HG03095 (cell line): ENCODE measurements at regions not wholly inside any gene's neighbourhood (a gene's known extent, or its start where the extent isn't known, plus 50 kb on each side); places are given as distances from the start of the nearest gene placed in this dataset.
A peak's percentile ranks its signal among the peaks of the same experiment; 100 is the strongest.

Experiments used
- ATAC-seq: cut with Tn5 transposase; IDR thresholded peaks from one replicate; pipeline ENCODE4 v1.9.1; 2021; ENCODE audit warnings: moderate library complexity; ENCODE audit not compliant: unreplicated experiment

DNA sequence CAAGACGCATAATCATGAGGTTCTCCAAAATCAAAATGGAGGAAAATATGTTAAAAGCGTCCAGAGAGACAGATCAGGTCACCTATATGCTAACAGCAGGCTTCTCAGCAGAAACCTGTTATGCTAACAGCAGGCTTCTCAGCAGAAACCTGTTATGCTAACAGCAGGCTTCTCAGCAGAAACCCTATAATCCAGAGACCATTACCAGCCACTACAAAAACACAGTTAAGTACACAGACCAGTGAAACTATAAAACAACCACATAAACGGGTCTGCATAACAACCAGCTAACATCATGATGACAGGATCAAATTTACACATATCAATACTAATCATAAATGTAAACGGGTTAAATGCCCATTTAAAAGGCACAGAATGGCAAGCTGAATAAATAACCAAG is 1548.4 kb upstream of the TMEFF2 start:
- ATAC-seq: no peak

DNA sequence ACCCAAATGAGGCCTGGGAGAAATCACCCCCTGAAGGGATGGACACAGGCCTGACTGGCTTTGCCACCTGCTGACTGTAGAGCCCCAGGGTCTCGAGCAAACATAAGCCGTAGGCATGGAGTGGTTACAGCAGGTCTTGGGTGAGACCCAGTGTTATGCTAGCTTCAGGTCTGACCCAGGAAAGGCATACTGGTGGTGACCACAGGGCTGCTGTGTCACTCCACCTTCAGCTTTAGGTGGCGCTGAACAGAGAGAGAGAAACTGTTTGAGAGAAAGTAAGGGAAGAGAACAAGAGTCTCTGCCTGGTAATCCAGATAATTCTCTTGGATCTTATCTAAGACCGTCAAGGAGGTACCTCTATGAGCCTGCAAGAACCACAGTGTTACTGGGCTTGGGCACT is 1544.2 kb upstream of the TMEFF2 start:
- no peak for ATAC-seq

DNA sequence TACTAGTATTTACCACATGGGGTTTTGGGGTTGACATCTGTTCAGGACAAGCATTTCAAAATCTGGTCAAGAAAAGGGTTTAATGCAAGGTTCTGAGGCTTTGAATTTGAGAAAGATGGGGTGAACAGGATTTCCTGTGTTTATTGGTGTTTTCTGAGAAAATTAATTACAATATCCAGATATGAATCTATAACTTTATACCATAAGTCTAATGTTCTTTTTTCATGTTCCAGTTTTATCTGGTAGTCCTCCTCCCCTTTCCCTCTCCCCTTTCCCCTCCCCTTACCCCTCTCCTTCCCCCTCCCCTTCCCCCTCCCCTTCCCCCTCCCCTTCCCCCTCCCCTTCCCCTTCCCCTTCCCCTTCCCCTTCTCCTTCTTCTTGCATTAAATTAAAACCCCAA is 1518.2 kb upstream of the TMEFF2 start:
- ATAC-seq: no peak

DNA sequence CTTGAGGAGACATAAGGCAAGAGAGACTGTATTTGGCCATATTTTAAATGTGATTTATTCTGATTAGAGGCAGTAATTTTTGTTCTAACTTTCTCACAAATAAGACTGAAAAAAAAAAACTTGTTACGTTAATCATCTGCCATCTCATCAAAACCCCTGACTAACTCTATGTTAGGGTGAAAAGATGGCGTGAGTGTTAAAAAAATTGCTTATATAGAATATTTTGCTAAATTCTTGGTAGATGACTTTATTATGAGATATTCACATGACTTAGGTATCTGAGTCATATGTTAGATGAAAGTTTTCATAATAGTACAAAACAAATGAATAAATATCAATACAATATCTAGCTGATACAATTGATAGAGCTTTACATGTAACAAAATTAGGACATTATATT is 1508.7 kb upstream of the TMEFF2 start:
- ATAC-seq: no peak

DNA sequence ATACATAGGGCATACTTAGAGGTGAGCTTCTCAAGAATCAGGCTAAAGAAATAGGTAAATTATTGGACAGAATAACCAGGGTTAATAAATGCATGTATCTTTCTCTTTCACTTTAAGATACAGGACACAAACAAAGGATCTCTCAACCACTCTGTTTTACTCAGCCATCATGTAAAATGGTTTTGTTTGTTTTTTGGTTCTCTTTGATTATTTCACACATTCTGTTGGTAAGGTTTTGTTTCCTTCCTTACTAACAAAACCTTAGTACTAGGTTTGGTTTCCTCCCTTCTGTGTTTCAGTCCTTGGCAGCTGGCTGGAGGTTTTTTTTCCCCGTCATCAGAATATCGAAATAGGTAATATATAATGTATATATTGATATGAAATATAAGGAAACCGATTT is 1506.8 kb upstream of the TMEFF2 start:
- no peak for ATAC-seq

DNA sequence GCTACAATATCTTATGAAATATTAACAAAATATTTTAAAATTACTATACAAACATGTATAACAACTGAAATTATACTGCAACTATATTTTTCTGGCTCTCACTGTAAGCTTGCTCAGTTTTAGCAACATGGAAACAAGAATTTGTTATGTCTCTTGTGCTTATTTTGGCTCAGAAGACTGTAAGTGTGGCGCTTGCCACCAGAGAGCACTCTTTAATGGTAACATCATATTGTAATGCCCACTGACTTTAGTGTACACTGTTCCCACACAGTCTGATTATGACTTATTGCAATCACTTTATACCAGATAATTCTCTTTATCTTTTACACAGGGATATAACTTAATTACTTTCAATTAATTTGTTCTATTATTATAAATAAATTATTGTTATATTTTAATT is 1500.6 kb upstream of the TMEFF2 start:
- ATAC-seq: no peak

DNA sequence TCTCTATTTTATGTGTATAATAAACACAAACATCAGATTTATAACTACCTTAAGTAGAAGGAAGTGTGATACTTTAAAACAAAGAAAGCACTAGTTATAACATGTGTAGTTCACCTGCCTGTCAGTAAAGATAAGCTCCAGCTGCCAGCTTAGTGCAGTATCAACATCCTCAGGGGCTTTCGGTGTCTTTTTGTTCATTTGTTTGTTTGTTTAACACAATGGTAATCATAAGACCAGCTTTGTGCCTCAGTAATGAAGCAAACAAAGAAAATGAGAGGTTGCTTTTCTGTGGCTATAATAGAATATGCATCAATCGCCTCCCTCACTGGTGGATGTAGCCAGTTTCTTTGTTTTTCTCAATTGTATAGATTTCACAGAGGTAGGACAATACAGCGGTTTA is 1499.0 kb upstream of the TMEFF2 start:
- ATAC-seq: no peak

DNA sequence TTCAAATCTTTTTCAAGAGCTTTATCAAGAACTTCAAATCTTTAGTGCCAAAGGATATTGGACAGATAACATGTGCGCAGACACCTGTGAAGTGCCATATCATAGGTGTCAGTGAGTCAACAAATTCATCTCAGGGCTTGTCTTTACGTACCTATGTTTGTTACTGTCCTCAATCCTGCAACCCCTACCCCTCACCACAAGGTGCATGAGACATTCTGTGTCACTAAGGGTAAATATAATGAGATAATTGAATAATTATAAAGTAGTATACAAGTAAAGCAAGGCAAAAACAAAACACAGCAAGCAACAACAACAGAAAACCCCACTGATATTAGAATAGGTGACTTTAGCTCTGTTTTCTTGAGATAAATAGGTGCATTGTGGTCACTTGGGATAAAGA is 1495.8 kb upstream of the TMEFF2 start:
- ATAC-seq: no peak

DNA sequence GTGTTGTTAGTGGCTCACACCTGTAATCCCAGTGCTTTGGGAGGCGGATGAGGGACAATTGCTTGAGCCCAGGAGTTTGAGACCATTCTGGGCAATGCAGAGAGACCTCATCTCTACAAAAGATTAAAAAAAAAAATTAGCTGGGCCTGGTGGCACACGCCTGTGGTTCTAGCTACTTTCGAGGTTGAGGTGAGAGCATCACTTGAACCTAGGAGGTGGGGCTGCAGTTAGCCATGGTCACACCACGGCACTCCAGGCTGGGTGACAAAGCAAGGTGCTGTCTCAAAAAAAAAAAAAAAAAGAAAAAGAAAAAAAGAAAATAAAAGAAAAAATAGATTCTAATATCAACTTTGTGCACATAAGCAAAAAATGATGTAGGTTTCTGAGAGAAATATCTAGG is 1492.5 kb upstream of the TMEFF2 start:
- ATAC-seq: no peak

DNA sequence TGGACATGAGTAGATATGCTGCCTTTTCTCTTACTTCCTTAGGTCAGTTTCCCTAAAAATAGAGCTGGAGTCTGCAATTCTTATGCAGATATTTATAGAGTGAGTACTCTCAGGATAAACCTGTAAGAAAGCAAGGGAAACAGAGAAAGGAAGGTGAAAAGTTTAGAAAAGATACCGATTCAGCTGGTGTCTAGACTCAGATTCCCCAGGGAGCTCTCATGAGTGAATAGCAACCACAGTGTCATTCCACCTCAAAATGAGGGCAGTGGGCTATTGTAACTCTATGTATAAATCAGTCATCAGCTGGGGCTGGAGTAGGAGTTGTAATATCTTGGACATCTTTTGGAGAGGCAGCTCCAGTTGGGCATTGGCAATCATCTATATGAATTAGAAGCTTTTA is 1485.1 kb upstream of the TMEFF2 start:
- ATAC-seq: no peak

DNA sequence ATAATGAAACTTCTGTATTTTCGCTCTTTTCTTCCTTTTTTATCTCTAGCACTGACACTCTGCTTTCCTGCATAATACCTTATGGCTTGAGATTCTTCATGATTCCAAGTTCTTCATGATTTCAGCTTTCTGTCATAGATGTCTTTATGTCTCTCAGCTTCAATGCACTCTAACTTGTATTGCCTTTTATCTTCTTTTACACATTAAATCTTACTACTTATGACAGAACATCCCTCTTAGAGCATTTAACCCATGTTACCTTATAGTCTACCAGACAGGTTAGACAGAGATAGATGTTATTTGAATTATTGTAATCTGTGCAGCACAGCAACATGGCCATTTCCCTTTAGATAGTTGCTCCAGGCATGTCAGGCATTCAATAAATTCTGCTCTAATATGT is 1475.7 kb upstream of the TMEFF2 start:
- ATAC-seq: no peak

DNA sequence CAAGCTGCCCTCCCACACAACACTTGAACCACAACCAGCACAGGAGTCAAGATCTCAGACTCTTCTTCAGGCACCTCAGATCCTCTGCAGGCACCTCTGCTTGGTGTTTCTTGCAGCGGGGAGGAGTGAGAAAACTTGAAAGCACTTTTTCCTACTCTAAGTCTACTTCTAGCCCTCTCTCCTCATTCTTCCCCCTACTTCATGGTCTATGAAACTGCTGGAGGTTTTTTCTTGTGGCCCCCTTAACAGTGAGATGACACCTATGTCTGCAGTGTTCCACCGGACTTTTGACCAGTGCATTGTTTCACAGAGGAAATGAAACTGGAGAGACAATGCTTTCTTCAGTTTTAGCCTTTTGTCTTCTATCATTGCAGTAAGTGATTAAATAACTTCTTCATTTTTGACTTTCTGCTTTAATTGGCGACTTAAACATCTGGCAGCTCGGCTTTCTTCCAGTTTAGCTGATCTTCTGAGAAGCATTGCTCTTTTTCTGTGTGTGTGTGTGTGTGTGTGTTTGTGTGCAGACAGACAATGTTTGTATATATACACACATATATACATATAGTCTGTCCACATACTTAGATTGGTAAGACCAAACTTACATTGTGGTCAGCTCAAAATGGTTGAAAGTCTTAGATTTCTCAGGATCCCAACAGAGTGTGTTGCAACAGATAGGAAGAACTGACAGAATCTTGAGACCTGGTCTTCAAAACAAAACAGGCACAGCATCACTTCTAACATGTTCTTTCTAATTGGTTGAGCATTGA is 1474.0 kb upstream of the TMEFF2 start:
- ATAC-seq: peak; percentile 50

DNA sequence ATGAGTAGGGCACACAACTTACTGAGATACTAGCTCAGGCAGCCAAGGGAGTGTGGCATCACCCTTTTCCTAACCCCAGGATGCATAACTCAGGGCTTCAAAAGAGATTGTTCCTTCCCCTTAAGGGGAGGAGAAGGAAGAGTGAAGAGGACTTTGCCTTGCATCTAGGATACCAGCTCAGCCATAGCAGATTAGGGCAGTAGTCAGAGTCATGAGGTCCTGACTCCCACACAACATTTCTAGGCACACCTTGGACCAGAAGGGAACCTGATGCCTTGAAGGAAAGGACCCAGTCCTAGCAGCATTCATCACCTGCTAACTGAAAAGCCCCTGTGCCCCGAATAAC is 1433.2 kb upstream of the TMEFF2 start:
- no peak for ATAC-seq

DNA sequence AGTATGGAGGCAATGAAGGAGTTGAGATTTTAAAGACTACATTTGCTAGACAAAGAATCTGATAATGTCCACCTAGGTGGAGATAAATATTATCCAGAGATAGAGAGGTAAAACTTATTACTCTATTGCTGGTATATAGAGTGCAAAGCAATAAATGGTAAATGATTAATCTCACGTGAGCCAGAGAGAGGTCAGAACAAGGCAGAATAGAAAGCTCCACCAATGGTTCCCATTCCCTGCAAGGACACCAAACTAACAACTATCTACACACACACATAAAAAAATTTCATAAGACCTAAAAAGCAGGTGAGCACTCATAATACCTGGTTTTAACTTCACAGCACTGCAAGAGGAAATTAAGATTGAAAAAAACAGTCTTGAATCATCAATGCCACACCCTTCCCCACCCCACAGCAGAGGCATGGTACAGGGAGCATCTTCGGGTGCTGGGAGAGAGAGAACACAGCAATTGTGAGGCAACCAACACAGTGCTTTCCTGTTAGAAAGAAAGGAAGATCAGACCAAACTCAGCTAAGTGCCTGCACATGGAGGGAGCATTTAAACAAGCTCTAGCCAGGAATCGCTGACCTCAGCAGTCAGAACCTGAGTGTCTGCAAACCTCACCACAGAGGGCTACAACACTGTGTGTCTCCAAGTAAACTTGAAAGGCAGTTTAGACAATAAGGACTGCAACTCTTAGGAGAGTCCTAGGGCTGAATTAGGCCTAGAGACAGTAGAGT is 1432.6 kb upstream of the TMEFF2 start:
- no peak for ATAC-seq

DNA sequence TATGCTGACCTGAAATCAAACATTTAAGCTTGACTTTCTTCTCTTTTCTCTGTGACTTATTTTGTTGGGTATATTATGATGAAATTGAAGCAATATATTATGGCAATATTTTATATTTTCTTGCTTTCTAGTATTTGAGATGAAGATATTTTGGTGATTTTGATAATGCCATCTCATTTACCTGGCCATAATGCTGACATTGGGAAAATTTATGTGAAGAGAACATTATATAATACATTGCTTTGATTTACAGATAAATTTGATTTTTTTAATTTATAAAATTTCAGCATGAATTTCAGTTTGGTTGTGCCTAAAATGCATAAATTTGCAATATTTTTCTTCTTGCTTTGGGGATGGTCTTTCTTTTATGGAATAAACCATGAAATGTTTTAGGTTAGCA is 1413.7 kb upstream of the TMEFF2 start:
- ATAC-seq: no peak

DNA sequence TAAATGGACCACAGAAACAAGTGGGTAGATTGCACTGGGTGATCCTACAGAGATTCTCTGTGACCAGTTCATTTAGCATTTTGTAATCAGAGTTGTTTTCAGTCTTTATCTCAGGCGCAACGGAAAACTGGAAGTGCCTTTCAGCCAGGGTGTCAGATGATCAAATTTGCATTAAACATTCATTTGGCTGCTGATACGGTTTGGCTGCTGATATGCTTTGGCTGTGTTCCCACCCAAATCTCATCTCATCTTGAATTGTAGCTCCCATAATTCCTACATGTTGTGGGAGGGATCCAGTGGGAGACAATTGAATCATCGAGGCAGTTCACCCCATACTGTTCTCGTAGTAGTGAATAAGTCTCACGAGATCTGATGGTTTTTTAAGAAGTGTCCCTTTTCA is 1396.1 kb upstream of the TMEFF2 start:
- no peak for ATAC-seq

DNA sequence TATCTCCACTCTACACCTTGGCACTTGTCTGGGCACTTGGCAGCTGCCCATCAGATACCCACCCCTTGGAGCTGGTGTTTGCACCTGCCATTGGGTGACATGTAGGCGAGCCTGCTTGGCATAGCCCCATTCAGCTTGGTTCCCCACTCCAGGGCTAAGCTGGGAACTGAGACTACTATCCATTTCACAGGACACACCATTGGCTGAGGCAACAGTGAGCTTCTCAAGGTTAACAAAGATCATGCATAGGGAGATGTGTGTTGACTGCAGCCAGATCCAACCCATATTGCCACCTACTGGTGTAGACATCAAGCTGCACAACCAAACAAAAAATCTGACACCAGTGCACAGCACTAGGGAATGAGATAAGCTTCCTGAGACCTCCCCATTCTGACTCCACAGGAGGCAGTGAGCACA is 1389.8 kb upstream of the TMEFF2 start:
- ATAC-seq: peak; percentile 84

DNA sequence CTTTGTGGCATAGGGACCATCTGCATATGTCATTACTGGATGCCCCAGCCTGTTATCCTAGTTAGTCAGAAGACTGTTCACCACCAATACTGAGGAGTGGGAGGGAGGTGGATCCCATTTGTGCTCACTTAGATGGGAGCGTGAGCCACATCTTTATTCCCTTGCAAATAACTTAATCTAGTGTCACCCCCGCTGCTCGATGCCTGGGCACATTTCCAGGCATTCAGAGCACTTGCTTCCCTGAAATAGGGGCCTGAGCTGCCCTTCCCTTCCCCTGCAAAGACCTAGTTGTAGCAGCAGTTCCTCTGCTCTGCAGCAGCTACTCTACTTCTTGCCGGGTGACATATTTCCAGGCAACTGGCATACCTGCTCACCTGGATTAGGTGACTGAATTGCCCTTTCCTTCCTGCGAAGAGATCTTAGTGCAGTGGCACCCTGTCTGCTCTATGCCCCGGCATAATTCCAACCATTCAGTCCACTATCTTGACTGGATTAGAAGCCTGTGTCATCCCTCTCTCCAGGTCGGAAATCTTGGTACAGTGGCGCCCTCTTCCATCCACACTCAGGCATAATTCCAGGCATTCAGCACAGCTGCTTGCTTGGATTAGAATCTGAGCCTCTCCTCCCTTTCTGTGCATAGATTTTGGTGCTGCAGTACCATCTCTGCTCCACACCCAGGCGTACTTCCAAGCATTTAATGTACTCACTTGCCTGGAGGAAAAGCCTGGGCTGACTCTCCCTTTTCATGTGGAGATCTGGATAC is 1389.1 kb upstream of the TMEFF2 start:
- ATAC-seq: peak; percentile 15

DNA sequence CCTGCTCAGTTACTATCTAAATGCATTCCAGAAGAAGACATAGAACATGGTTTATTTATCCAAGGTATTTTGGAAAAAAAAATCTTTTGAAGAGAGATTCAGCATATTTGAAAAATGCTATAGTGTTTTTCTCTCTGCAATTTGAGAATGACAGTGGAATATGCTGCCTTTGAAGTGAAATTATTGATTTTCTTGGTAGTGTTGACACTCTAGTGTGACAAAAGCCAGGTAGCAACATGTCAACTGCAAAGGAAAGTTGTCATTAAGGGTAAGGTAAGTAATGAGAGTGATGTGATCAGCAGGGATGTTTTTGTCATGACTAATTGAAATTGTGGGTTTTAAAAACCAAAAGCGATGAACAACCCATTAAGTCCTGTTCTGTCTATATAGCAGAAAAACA is 1387.1 kb upstream of the TMEFF2 start:
- no peak for ATAC-seq

DNA sequence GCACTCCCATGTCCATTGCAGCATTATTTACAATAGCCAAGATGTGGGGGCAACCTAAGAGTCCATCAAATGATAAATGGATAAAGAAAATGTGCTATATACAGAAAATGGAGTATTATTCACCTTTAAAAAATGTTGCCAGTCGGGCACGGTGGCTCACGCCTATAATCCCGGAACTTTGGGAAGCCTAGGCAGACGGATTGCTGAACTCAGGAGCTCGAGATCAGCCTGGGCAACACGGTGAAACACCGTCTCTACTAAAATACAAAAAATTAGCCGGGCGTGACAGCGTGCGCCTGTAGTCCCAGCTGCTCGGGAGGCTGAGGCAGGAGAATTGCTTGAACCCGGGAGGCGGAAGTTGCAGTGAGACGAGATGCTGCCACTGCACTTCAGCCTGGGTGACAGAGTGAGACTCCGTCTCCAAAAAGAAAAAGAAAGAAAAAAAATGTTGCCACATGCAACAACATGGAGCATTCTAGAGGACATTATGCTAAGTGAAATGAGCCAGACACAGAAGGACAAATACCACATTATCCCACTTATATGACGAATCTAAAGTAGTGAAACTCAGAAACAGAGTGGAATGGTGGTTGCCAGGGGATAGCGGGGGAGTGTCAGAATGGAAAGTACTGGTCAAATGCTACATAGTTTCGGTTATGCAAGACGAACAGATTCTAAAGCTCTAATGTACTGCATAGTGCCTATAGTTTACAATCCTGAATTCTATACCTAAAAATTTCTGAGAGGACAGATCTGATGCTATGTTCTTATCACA is 1385.6 kb upstream of the TMEFF2 start:
- ATAC-seq: no peak

DNA sequence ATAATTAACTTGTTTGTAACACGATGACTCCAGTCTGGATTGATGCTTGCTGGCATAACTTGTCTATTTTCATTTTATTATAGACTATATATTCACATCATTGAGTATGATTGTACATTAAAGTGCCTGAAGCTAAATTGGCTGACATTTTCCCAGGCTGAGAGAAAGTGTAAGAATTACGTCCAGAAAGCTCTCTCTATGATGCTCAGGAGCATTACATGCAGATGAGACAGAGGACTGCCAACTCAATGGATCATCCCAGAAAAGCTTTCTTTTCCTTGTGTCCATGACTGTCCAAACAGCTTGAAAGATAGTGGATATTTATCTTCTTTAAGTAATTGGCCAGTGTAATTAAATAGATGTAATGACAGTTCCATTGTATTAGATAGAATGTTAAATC is 1372.2 kb upstream of the TMEFF2 start:
- ATAC-seq: no peak
